BLaER1 treated with 17β-estradiol and CSF1 and Interleukin-3, amounts not matched to agents 10 nM and 100 nM (cell line): ENCODE measurements at regions not wholly inside any gene's neighbourhood (a gene's known extent, or its start where the extent isn't known, plus 50 kb on each side); places are given as distances from the start of the nearest gene placed in this dataset.

Experiments
- H3K27ac ChIP-seq, 11 experiments: shearing (Covaris generic); formaldehyde crosslinking; 2 replicates each; pipeline ENCODE4 v1.8.1; 2022
- H3K27me3 ChIP-seq, 11 experiments: shearing (Covaris generic); formaldehyde crosslinking; 2 replicates each; pipeline ENCODE4 v1.8.1; 2022
- H3K36me3 ChIP-seq, 11 experiments: shearing (Covaris generic); formaldehyde crosslinking; 2 replicates each; pipeline ENCODE4 v1.8.1; 2022
- H3K4me1 ChIP-seq, 10 experiments: shearing (Covaris generic); formaldehyde crosslinking; 2 replicates each; pipeline ENCODE4 v1.8.1; 2022
- H3K4me2 ChIP-seq, 11 experiments: shearing (Covaris generic); formaldehyde crosslinking; 2 replicates each; pipeline ENCODE4 v1.8.1; 2022
- H3K4me3 ChIP-seq, 10 experiments: shearing (Covaris generic); formaldehyde crosslinking; 2 replicates each; pipeline ENCODE4 v1.8.1; 2022
- H3K9ac ChIP-seq, 11 experiments: shearing (Covaris generic); formaldehyde crosslinking; 2 replicates each; pipeline ENCODE4 v1.8.1; 2022
- H3K9me3 ChIP-seq, 11 experiments: shearing (Covaris generic); formaldehyde crosslinking; replicated peaks in 1 of 11; 2 replicates each; pipeline ENCODE4 v1.8.1; 2022
- H4K20me1 ChIP-seq, 11 experiments: shearing (Covaris generic); formaldehyde crosslinking; 2 replicates each; pipeline ENCODE4 v1.8.1; 2022
- Cebpa-rat ChIP-seq, 11 experiments: shearing (Covaris generic); IDR thresholded peaks; 2 replicates each; pipeline ENCODE4 v1.8.1; 2022

- H3K9ac ChIP-seq, result no peak overlapping the region
Observed at GRCh38 chr6:139485185-139485584, 110.7 kb upstream of the CITED2 start.

GRCh38 chr6:139483079-139483478, 108.6 kb upstream of the CITED2 start:
- no peak for TF ChIP-seq Cebpa-rat (IDR thresholded peaks at IDR 0.05)
- Histone ChIP-seq H3K27ac (no peak overlapping the region), H3K9ac (no peak overlapping the region)

More at GRCh38 chr6:139485185-139485584, 110.7 kb upstream of the CITED2 start:
- no peak overlapping the region for H3K4me3 ChIP-seq
- no peaks in the 10 kb centered on the region for H3K36me3 ChIP-seq
- peaks cover 8 to 18% (median 13%) of the 10 kb centered on the region in 10 experiments; a peak in 19 of 20 replicates for H3K4me1 ChIP-seq
- H3K27me3 ChIP-seq, result no peaks in the 10 kb centered on the region
- H3K9me3 ChIP-seq, result no peaks in the 10 kb centered on the region
- no peak overlapping the region for H3K4me2 ChIP-seq
- no peak for TF ChIP-seq Cebpa-rat (IDR thresholded peaks at IDR 0.05)
- no peak overlapping the region for H3K27ac ChIP-seq
- no peaks in the 10 kb centered on the region for H4K20me1 ChIP-seq

GRCh38 chr6:139482287-139482686, 107.8 kb upstream of the CITED2 start:
- H3K9me3 ChIP-seq, result no peaks in the 10 kb centered on the region
- H3K27me3 ChIP-seq, result no peaks in the 10 kb centered on the region
- H3K4me3 ChIP-seq, result no peak overlapping the region
- peaks cover 8 to 18% (median 13%) of the 10 kb centered on the region in 10 experiments; a peak in 19 of 20 replicates for H3K4me1 ChIP-seq
- no peaks in the 10 kb centered on the region for H3K36me3 ChIP-seq
- TF ChIP-seq Cebpa-rat (IDR thresholded peaks at IDR 0.05), result no peak
- no peaks in the 10 kb centered on the region for H4K20me1 ChIP-seq
- 0 out of 22 replicates have a peak overlapping the region, but pooled peaks of 1 of the 11 experiments have one; percentile 15 for H3K27ac ChIP-seq
- peak overlapping the region; percentile 19 to 59 (median 36); a peak in 20 of 22 replicates for H3K4me2 ChIP-seq
- no peak overlapping the region for H3K9ac ChIP-seq

More at GRCh38 chr6:139483079-139483478, 108.6 kb upstream of the CITED2 start:
- no peak overlapping the region for H3K4me3 ChIP-seq
- no peaks in the 10 kb centered on the region for H3K36me3 ChIP-seq
- H3K4me1 ChIP-seq, result peaks cover 8 to 18% (median 13%) of the 10 kb centered on the region in 10 experiments; a peak in 19 of 20 replicates
- no peaks in the 10 kb centered on the region for H4K20me1 ChIP-seq
- H3K27me3 ChIP-seq, result no peaks in the 10 kb centered on the region
- H3K4me2 ChIP-seq, result peak overlapping the region in 5 of 11 experiments; percentile 32 to 59 (median 36); a peak in 3 of 22 replicates
- H3K9me3 ChIP-seq, result no peaks in the 10 kb centered on the region

GRCh38 chr6:139480356-139481165, 106.1 kb upstream of the CITED2 start:
- no peak overlapping the region for H3K9ac ChIP-seq

GRCh38 chr6:139479433-139480222, 105.2 kb upstream of the CITED2 start:
- H3K27me3 ChIP-seq, result no peaks in the 10 kb centered on the region
- H3K9ac ChIP-seq, result no peak overlapping the region
- H4K20me1 ChIP-seq, result no peaks in the 10 kb centered on the region
- no peak overlapping the region for H3K4me3 ChIP-seq
- H3K36me3 ChIP-seq, result no peaks in the 10 kb centered on the region
- TF ChIP-seq Cebpa-rat (IDR thresholded peaks at IDR 0.05), result no peak
- peaks cover 8 to 22% (median 15%) of the 10 kb centered on the region in 10 experiments; a peak in 19 of 20 replicates for H3K4me1 ChIP-seq
- no peaks in the 10 kb centered on the region for H3K9me3 ChIP-seq
- no peak overlapping the region for H3K4me2 ChIP-seq
- no peak overlapping the region for H3K27ac ChIP-seq

More at GRCh38 chr6:139480356-139481165, 106.1 kb upstream of the CITED2 start:
- Histone ChIP-seq H3K27ac (no peak overlapping the region), H3K4me2 (no peak overlapping the region), H3K4me3 (no peak overlapping the region), H3K36me3 (no peaks in the 10 kb centered on the region), H3K27me3 (no peaks in the 10 kb centered on the region), H3K9me3 (no peaks in the 10 kb centered on the region), H4K20me1 (no peaks in the 10 kb centered on the region), H3K4me1 (peaks cover 8 to 18% (median 13%) of the 10 kb centered on the region in 10 experiments; a peak in 19 of 20 replicates)
- no peak for TF ChIP-seq Cebpa-rat (IDR thresholded peaks at IDR 0.05)

GRCh38 chr6:139475646-139476045, 101.2 kb upstream of the CITED2 start:
- no peaks in the 10 kb centered on the region for H3K36me3 ChIP-seq
- H3K27ac ChIP-seq, result no peak overlapping the region
- H3K4me1 ChIP-seq, result peaks cover 0 to 11% (median 5%) of the 10 kb centered on the region in 10 experiments; a peak in 7 of 20 replicates
- H3K9me3 ChIP-seq, result no peaks in the 10 kb centered on the region
- H3K4me2 ChIP-seq, result no peak overlapping the region
- no peak overlapping the region for H3K9ac ChIP-seq
- H3K27me3 ChIP-seq, result no peaks in the 10 kb centered on the region
- H4K20me1 ChIP-seq, result no peaks in the 10 kb centered on the region
- H3K4me3 ChIP-seq, result no peak overlapping the region
- TF ChIP-seq Cebpa-rat (IDR thresholded peaks at IDR 0.05), result no peak

GRCh38 chr6:139475241-139475640, 100.8 kb upstream of the CITED2 start:
- H3K4me1 ChIP-seq, result peaks cover 0 to 11% (median 5%) of the 10 kb centered on the region in 10 experiments; a peak in 7 of 20 replicates
- H3K4me2 ChIP-seq, result no peak overlapping the region; a peak in 1 of 22 replicates
- TF ChIP-seq Cebpa-rat (IDR thresholded peaks at IDR 0.05), result no peak
- H3K9me3 ChIP-seq, result no peaks in the 10 kb centered on the region
- no peak overlapping the region for H3K4me3 ChIP-seq
- H3K27me3 ChIP-seq, result no peaks in the 10 kb centered on the region
- no peak overlapping the region for H3K9ac ChIP-seq
- no peaks in the 10 kb centered on the region for H3K36me3 ChIP-seq
- H4K20me1 ChIP-seq, result no peaks in the 10 kb centered on the region
- H3K27ac ChIP-seq, result no peak overlapping the region

GRCh38 chr6:139474145-139475108, 100.0 kb upstream of the CITED2 start:
- peaks cover 0 to 11% (median 5%) of the 10 kb centered on the region in 10 experiments; a peak in 7 of 20 replicates for H3K4me1 ChIP-seq
- H3K27ac ChIP-seq, result no peak overlapping the region
- H3K36me3 ChIP-seq, result no peaks in the 10 kb centered on the region
- no peaks in the 10 kb centered on the region for H3K9me3 ChIP-seq
- no peaks in the 10 kb centered on the region for H3K27me3 ChIP-seq
- H3K4me3 ChIP-seq, result no peak overlapping the region
- H3K4me2 ChIP-seq, result peak overlapping the region in 4 of 11 experiments; percentile 12 to 49 (median 30); a peak in 5 of 22 replicates
- no peaks in the 10 kb centered on the region for H4K20me1 ChIP-seq
- no peak for TF ChIP-seq Cebpa-rat (IDR thresholded peaks at IDR 0.05)
- no peak overlapping the region for H3K9ac ChIP-seq
